NB4 (cell line): ENCODE measurements at regions not wholly inside any gene's neighbourhood (a gene's known extent, or its start where the extent isn't known, plus 50 kb on each side); places are given as distances from the start of the nearest gene placed in this dataset.
"Not testable (repeated sequence)": the region's sequence is repeated elsewhere in the genome, so short reads cannot be mapped to it uniquely, and the experiment has no call there.

Source experiments
- POLR2A ChIP-seq: IDR thresholded peaks from 2 replicates; pipeline ENCODE4 v1.6.1; 2011; ENCODE audit warnings: mild to moderate bottlenecking; ENCODE audit not compliant: insufficient read length; ENCODE audit errors: extremely low read depth
- TF ChIP-seq, protein P1 (sequence below): IDR thresholded peaks from one replicate; pipeline ENCODE4 v1.5.1; 2012; ENCODE audit warnings: low read depth, low read length
- TF ChIP-seq, protein P2 (sequence below): IDR thresholded peaks from 2 replicates; pipeline ENCODE4 v1.6.1; 2011; ENCODE audit warnings: low read depth, low read length

DNA sequence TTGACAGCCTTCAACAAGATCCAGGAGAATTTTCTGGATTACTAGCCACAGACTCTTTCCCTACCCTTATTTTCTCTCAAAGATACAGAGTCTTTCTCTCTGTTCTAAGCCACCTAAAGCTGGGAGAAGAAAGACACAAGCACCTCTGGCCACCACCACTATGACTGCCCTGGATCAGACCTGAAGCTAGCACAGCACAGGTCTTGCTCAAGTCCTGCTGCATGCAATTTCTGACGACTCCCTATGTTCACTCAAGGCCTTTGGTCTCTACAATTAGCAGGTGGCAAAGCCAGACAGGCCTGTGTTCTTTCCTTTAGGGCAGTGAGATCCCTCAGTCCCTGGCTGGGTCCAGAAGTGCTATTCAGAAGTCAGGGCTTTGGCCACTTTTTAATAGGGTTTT lies 1614.5 kb downstream of the SPATA31A7 start:
- TF ChIP-seq, protein P1, sequence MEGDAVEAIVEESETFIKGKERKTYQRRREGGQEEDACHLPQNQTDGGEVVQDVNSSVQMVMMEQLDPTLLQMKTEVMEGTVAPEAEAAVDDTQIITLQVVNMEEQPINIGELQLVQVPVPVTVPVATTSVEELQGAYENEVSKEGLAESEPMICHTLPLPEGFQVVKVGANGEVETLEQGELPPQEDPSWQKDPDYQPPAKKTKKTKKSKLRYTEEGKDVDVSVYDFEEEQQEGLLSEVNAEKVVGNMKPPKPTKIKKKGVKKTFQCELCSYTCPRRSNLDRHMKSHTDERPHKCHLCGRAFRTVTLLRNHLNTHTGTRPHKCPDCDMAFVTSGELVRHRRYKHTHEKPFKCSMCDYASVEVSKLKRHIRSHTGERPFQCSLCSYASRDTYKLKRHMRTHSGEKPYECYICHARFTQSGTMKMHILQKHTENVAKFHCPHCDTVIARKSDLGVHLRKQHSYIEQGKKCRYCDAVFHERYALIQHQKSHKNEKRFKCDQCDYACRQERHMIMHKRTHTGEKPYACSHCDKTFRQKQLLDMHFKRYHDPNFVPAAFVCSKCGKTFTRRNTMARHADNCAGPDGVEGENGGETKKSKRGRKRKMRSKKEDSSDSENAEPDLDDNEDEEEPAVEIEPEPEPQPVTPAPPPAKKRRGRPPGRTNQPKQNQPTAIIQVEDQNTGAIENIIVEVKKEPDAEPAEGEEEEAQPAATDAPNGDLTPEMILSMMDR: not testable (repeated sequence)
- TF ChIP-seq POLR2A: not testable (repeated sequence)
- TF ChIP-seq, protein P2, sequence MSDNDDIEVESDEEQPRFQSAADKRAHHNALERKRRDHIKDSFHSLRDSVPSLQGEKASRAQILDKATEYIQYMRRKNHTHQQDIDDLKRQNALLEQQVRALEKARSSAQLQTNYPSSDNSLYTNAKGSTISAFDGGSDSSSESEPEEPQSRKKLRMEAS: not testable (repeated sequence)
